Progenitor cell of endocrine pancreas (in vitro differentiated cells): ENCODE measurements at regions not wholly inside any gene's neighbourhood (a gene's known extent, or its start where the extent isn't known, plus 50 kb on each side); places are given as distances from the start of the nearest gene placed in this dataset.

Source experiments
- DNase-seq: peaks from one replicate; pipeline ENCODE4 v3.0.0; 2021; ENCODE audit warnings: low spot score; ENCODE audit not compliant: unreplicated experiment
- H3K27ac Mint-ChIP-seq: 2 replicates; pipeline ENCODE4 v1.8.0; 2021; ENCODE audit warnings: mild to moderate bottlenecking, moderate library complexity, mixed read lengths
- H3K27me3 Mint-ChIP-seq: 2 replicates; pipeline ENCODE4 v1.8.0; 2021; ENCODE audit warnings: mixed read lengths
- H3K36me3 Mint-ChIP-seq: 2 replicates; pipeline ENCODE4 v1.8.0; 2022; ENCODE audit warnings: mixed read lengths; ENCODE audit not compliant: insufficient read depth
- H3K4me1 Mint-ChIP-seq: 2 replicates; pipeline ENCODE4 v1.8.0; 2021; ENCODE audit warnings: low read depth, mixed read lengths
- H3K4me3 Mint-ChIP-seq: 2 replicates; pipeline ENCODE4 v1.8.0; 2021; ENCODE audit warnings: low read depth, mild to moderate bottlenecking, moderate library complexity, mixed read lengths
- H3K9me3 Mint-ChIP-seq: 2 replicates; pipeline ENCODE4 v1.8.0; 2021; ENCODE audit warnings: low read depth, mixed read lengths
- CTCF ChIP-seq: fragments of 200-600 bp; sonication (generic); IDR thresholded peaks from one replicate; pipeline ENCODE4 v1.5.0; 2021; ENCODE audit warnings: antibody characterized with exemption, mild to moderate bottlenecking; ENCODE audit not compliant: unreplicated experiment

DNA sequence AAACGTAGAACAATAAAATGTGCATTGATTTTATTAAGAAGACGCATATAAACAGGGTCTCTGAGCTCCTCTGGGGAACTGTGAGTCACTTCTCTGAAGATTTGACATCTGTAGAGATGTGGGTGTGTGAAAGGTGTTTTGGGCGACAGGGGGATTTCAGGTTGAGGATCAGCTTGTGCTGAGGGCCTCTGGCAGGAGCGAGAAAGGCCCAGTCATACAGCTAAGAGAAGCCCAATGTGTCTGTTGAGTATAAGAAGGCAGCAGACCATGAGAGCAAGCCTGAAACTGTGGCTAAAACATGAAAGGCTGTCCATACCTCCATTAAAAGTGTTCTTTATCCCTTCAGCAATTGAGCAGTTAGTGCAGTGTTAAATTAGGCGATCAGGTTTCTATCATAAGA is 406.5 kb upstream of the MON1B start:
- Mint-ChIP-seq H3K4me3 (no peak overlapping the region), H3K27me3 (no peaks in the 10 kb centered on the region)
- TF ChIP-seq CTCF = no peak

DNA sequence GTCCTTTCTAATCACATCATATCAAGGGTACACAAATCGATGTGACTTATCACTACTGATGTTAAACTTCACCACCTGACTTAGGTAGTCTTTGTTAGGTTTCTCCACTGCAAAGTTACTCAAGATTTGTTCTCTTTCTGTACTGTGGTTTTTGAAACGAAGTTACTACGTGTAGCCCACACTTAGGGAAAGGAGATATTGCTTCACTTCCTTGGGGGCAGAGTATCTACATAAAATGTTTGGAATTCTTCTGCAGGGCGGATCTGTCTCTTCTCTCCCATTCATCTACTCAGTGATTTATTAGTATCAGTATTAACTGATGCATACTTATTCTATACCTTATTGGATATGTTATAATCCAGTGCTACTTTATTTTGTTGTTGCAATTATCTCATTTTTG is 403.6 kb upstream of the MON1B start:
- no peaks in the 10 kb centered on the region for H3K36me3 Mint-ChIP-seq

More for the DNA sequence above, 406.5 kb upstream of the MON1B start:
- H3K27ac Mint-ChIP-seq = no peak overlapping the region
- H3K4me1 Mint-ChIP-seq = peaks cover 7% of the 10 kb centered on the region
- no peak for DNase-seq
- no peaks in the 10 kb centered on the region for H3K36me3 Mint-ChIP-seq
- peaks cover 10% of the 10 kb centered on the region for H3K9me3 Mint-ChIP-seq

DNA sequence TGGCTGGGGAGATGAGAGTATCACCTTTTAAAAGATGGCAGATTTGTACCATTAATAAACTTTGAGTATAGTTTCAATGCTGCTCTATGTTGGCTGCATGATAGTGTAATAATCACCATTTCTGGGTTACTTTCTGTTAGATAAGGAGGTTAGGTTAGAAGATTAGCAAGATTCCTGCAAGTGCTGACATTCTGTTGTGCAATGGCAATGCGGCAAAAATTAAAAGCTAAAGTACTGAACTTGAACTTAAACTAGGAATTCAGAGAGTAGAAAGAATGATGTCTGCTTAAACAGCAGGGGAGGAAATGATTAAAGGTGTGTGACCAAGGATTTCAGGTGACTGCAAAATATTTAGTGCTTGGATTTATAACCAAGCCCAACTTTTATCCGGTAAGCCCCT is 399.8 kb upstream of the MON1B start:
- Mint-ChIP-seq H3K27ac (no peak overlapping the region), H3K4me1 (peaks cover 8% of the 10 kb centered on the region), H3K36me3 (no peaks in the 10 kb centered on the region), H3K4me3 (no peak overlapping the region), H3K27me3 (no peaks in the 10 kb centered on the region), H3K9me3 (peaks cover 7% of the 10 kb centered on the region)
- DNase-seq = no peak
- TF ChIP-seq CTCF = no peak

More for the DNA sequence above, 403.6 kb upstream of the MON1B start:
- DNase-seq = no peak
- Mint-ChIP-seq H3K4me1 (peaks cover 12% of the 10 kb centered on the region), H3K27ac (no peak overlapping the region), H3K4me3 (no peak overlapping the region), H3K27me3 (no peaks in the 10 kb centered on the region), H3K9me3 (peaks cover 6% of the 10 kb centered on the region)
- TF ChIP-seq CTCF = no peak

DNA sequence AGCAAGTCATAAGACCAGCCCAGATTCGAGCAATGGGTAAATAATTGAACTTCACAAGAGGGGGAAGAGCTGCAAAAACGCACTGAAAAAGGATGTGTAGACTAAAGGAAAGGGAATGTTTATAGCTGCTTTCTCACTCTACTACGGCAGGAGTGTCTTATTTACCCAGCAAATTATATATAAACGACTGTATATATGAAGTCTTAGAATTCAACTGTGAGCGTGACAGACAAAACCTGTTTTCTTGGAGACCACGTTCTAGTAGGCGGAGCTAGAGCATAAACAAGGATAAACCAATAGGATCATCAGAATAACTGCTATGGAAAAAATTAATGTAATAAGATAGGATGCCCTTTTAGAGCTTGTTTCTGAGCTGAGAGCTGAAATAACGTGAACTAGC is 394.6 kb upstream of the MON1B start:
- TF ChIP-seq CTCF = no peak
- Mint-ChIP-seq H3K4me1 (peaks cover 19% of the 10 kb centered on the region), H3K4me3 (no peak overlapping the region), H3K27me3 (no peaks in the 10 kb centered on the region), H3K9me3 (peaks cover 6% of the 10 kb centered on the region), H3K36me3 (no peaks in the 10 kb centered on the region), H3K27ac (peak overlapping the region; percentile 15)
- no peak for DNase-seq

DNA sequence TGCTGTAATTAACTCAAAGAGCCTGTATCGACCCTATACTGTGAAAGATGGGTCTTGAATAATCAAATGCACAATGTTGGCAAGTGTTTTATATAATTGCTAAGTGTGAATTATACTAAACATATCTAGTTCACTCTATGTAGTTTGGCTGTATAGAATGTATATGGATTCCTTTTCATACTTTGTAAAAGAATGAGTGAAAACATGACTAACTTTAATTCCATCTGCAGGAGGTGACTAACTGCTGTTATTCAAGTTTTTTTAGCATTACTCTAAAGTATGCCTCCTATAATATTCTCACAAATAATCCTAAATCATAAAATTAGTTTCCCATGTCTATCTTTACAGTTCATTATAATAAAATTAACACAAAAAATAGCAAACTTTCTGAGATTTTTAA is 394.0 kb upstream of the MON1B start:
- DNase-seq = no peak
- no peaks in the 10 kb centered on the region for H3K27me3 Mint-ChIP-seq
- no peak overlapping the region for H3K27ac Mint-ChIP-seq
- peaks cover 23% of the 10 kb centered on the region for H3K4me1 Mint-ChIP-seq
- H3K36me3 Mint-ChIP-seq = peaks cover 4% of the 10 kb centered on the region
- H3K9me3 Mint-ChIP-seq = peaks cover 8% of the 10 kb centered on the region
- no peak overlapping the region for H3K4me3 Mint-ChIP-seq
- TF ChIP-seq CTCF = no peak

- TF ChIP-seq CTCF = no peak
- Mint-ChIP-seq H3K36me3 (peaks cover 5% of the 10 kb centered on the region), H3K4me1 (peaks cover 25% of the 10 kb centered on the region), H3K27ac (no peak overlapping the region), H3K4me3 (no peak overlapping the region), H3K9me3 (peaks cover 9% of the 10 kb centered on the region), H3K27me3 (no peaks in the 10 kb centered on the region)
- DNase-seq = no peak
These were observed 393.5 kb upstream of the MON1B start for GRCh38 chr16:76797457-76797856.
